ENCODE measurements at regions not wholly inside any gene's neighbourhood (a gene's known extent, or its start where the extent isn't known, plus 50 kb on each side); places are given as distances from the start of the nearest gene placed in this dataset.

- no peak overlapping the region for H3K4me2 ChIP-seq (ENCODE audit: low read depth, low read length, poor library complexity, severe bottlenecking)
- H3K36me3 ChIP-seq (ENCODE audit: insufficient read depth, low read length) = no peaks in the 10 kb centered on the region
- H3K9ac ChIP-seq (ENCODE audit: low read depth, low read length, poor library complexity, severe bottlenecking) = no peak overlapping the region
- no peaks in the 10 kb centered on the region for H3K9me2 ChIP-seq (replicated peaks; ENCODE audit: low read depth, low read length)
- no peak overlapping the region for H2AFZ ChIP-seq (ENCODE audit: low read length)
- no peaks in the 10 kb centered on the region for H3K9me3 ChIP-seq (ENCODE audit: insufficient read depth, low read depth, low read length)
- H4K20me1 ChIP-seq (ENCODE audit: insufficient read depth, low read length, poor library complexity, severe bottlenecking) = no peaks in the 10 kb centered on the region
- no peaks in the 10 kb centered on the region for H3K27me3 ChIP-seq (ENCODE audit: insufficient read depth, low read length, poor library complexity, severe bottlenecking)
- H3K4me3 ChIP-seq (ENCODE audit: low read length, poor library complexity, severe bottlenecking) = no peak overlapping the region
- TF ChIP-seq EZH2phosphoT487 (IDR thresholded peaks at IDR 0.05; ENCODE audit: borderline replicate concordance) (no peak), CTCF (conservative IDR thresholded peaks at IDR 0.05; ENCODE audit: low read length) (no peak)
- peaks cover 4% of the 10 kb centered on the region for H3K4me1 ChIP-seq (ENCODE audit: insufficient read depth, low read length, poor library complexity, severe bottlenecking)
- no peaks in the 10 kb centered on the region for H3F3A ChIP-seq (ENCODE audit: low read depth)
- H3K79me2 ChIP-seq (ENCODE audit: insufficient read depth, low read length) = no peaks in the 10 kb centered on the region
These were observed 62.0 kb upstream of the JCAD start for GRCh38 chr10:30121401-30121800.

- Histone ChIP-seq H3K36me3 (ENCODE audit: insufficient read depth, low read length) (no peaks in the 10 kb centered on the region), H3K4me1 (ENCODE audit: insufficient read depth, low read length, poor library complexity, severe bottlenecking) (no peaks in the 10 kb centered on the region), H3K9ac (ENCODE audit: low read depth, low read length, poor library complexity, severe bottlenecking) (no peak overlapping the region), H3F3A (ENCODE audit: low read depth) (no peaks in the 10 kb centered on the region), H3K4me3 (ENCODE audit: low read length, poor library complexity, severe bottlenecking) (no peak overlapping the region), H3K79me2 (ENCODE audit: insufficient read depth, low read length) (no peaks in the 10 kb centered on the region), H4K20me1 (ENCODE audit: insufficient read depth, low read length, poor library complexity, severe bottlenecking) (no peaks in the 10 kb centered on the region), H2AFZ (ENCODE audit: low read length) (no peak overlapping the region), H3K27me3 (ENCODE audit: insufficient read depth, low read length, poor library complexity, severe bottlenecking) (no peaks in the 10 kb centered on the region), H3K9me2 (replicated peaks; ENCODE audit: low read depth, low read length) (no peaks in the 10 kb centered on the region), H3K9me3 (ENCODE audit: insufficient read depth, low read depth, low read length) (no peaks in the 10 kb centered on the region), H3K4me2 (ENCODE audit: low read depth, low read length, poor library complexity, severe bottlenecking) (no peak overlapping the region)
- TF ChIP-seq CTCF (conservative IDR thresholded peaks at IDR 0.05; ENCODE audit: low read length) = no peak
- TF ChIP-seq EZH2phosphoT487 (IDR thresholded peaks at IDR 0.05; ENCODE audit: borderline replicate concordance) = no peak
These were observed 59.2 kb upstream of the JCAD start for GRCh38 chr10:30118590-30118989.

- Histone ChIP-seq H4K20me1 (ENCODE audit: insufficient read depth, low read length, poor library complexity, severe bottlenecking) (no peaks in the 10 kb centered on the region), H3K9me2 (replicated peaks; ENCODE audit: low read depth, low read length) (no peaks in the 10 kb centered on the region), H3K27me3 (ENCODE audit: insufficient read depth, low read length, poor library complexity, severe bottlenecking) (no peaks in the 10 kb centered on the region), H3K9ac (ENCODE audit: low read depth, low read length, poor library complexity, severe bottlenecking) (no peak overlapping the region), H3K36me3 (ENCODE audit: insufficient read depth, low read length) (no peaks in the 10 kb centered on the region), H3K79me2 (ENCODE audit: insufficient read depth, low read length) (no peaks in the 10 kb centered on the region), H3K4me3 (ENCODE audit: low read length, poor library complexity, severe bottlenecking) (no peak overlapping the region), H3F3A (ENCODE audit: low read depth) (no peaks in the 10 kb centered on the region), H3K4me2 (ENCODE audit: low read depth, low read length, poor library complexity, severe bottlenecking) (no peak overlapping the region), H2AFZ (ENCODE audit: low read length) (no peak overlapping the region), H3K4me1 (ENCODE audit: insufficient read depth, low read length, poor library complexity, severe bottlenecking) (no peaks in the 10 kb centered on the region), H3K9me3 (ENCODE audit: insufficient read depth, low read depth, low read length) (no peaks in the 10 kb centered on the region)
- TF ChIP-seq EZH2phosphoT487 (IDR thresholded peaks at IDR 0.05; ENCODE audit: borderline replicate concordance) = no peak
These were observed 58.6 kb upstream of the JCAD start for GRCh38 chr10:30117812-30118501.

- Histone ChIP-seq H3K9me3 (ENCODE audit: insufficient read depth, low read depth, low read length) (no peaks in the 10 kb centered on the region), H3K4me1 (ENCODE audit: insufficient read depth, low read length, poor library complexity, severe bottlenecking) (no peaks in the 10 kb centered on the region), H3K4me3 (ENCODE audit: low read length, poor library complexity, severe bottlenecking) (no peak overlapping the region), H3K9ac (ENCODE audit: low read depth, low read length, poor library complexity, severe bottlenecking) (no peak overlapping the region), H3K9me2 (replicated peaks; ENCODE audit: low read depth, low read length) (no peaks in the 10 kb centered on the region), H2AFZ (ENCODE audit: low read length) (no peak overlapping the region), H3F3A (ENCODE audit: low read depth) (no peaks in the 10 kb centered on the region), H3K36me3 (ENCODE audit: insufficient read depth, low read length) (no peaks in the 10 kb centered on the region), H4K20me1 (ENCODE audit: insufficient read depth, low read length, poor library complexity, severe bottlenecking) (no peaks in the 10 kb centered on the region), H3K79me2 (ENCODE audit: insufficient read depth, low read length) (no peaks in the 10 kb centered on the region), H3K27me3 (ENCODE audit: insufficient read depth, low read length, poor library complexity, severe bottlenecking) (no peaks in the 10 kb centered on the region), H3K4me2 (ENCODE audit: low read depth, low read length, poor library complexity, severe bottlenecking) (no peak overlapping the region)
- TF ChIP-seq EZH2phosphoT487 (IDR thresholded peaks at IDR 0.05; ENCODE audit: borderline replicate concordance) = no peak
- TF ChIP-seq CTCF (conservative IDR thresholded peaks at IDR 0.05; ENCODE audit: low read length) = no peak
These were observed 56.7 kb upstream of the JCAD start for GRCh38 chr10:30116041-30116491.

Data from Loucy (cell line).